H9 (cell line): ENCODE measurements at regions not wholly inside any gene's neighbourhood (a gene's known extent, or its start where the extent isn't known, plus 50 kb on each side); places are given as distances from the start of the nearest gene placed in this dataset.
A peak's percentile ranks its signal among the peaks of the same experiment; 100 is the strongest.

Experiments used
- DNase-seq: peaks from one replicate; pipeline ENCODE4 v3.0.0-alpha.2; 2017
- H2AFZ ChIP-seq: one replicate; pipeline ENCODE4 v1.6.1; 2013; ENCODE audit warnings: mild to moderate bottlenecking, low read length, control low read depth, moderate library complexity
- H2AK5ac ChIP-seq: 2 replicates; pipeline ENCODE4 v1.6.1; 2013; ENCODE audit warnings: low read length, control low read depth, mixed read lengths; ENCODE audit not compliant: insufficient read length
- H2BK120ac ChIP-seq: one replicate; pipeline ENCODE4 v1.6.1; 2013; ENCODE audit warnings: low read depth, mild to moderate bottlenecking, low read length, control low read depth, inconsistent platforms; ENCODE audit not compliant: poor library complexity, severe bottlenecking
- H2BK12ac ChIP-seq: 2 replicates; pipeline ENCODE4 v1.6.1; 2013; ENCODE audit warnings: low read length, control low read depth, mixed read lengths, low read depth; ENCODE audit not compliant: insufficient read length
- H2BK15ac ChIP-seq: 2 replicates; pipeline ENCODE4 v1.6.1; 2013; ENCODE audit warnings: low read depth, low read length, control low read depth
- H2BK20ac ChIP-seq: one replicate; pipeline ENCODE4 v1.6.1; 2013; ENCODE audit warnings: low read depth, mild to moderate bottlenecking, low read length, control low read depth, inconsistent platforms; ENCODE audit not compliant: poor library complexity, severe bottlenecking
- H2BK5ac ChIP-seq: 2 replicates; pipeline ENCODE4 v1.6.1; 2013; ENCODE audit warnings: low read length, control low read depth, mixed read lengths; ENCODE audit not compliant: insufficient read length
- H3K14ac ChIP-seq: 2 replicates; pipeline ENCODE4 v1.6.1; 2013; ENCODE audit warnings: low read length, control low read depth; ENCODE audit not compliant: insufficient read depth
- H3K18ac ChIP-seq: 2 replicates; pipeline ENCODE4 v1.6.1; 2013; ENCODE audit warnings: low read depth, mild to moderate bottlenecking, mixed read lengths, low read length, control low read depth; ENCODE audit not compliant: insufficient read length
- H3K23ac ChIP-seq: 2 replicates; pipeline ENCODE4 v1.6.1; 2013; ENCODE audit warnings: low read length, control low read depth, mixed read lengths, low read depth; ENCODE audit not compliant: insufficient read length
- H3K23me2 ChIP-seq: 2 replicates; pipeline ENCODE4 v1.6.1; 2013; ENCODE audit warnings: low read depth, mild to moderate bottlenecking, mixed read lengths, low read length, control low read depth; ENCODE audit not compliant: insufficient read length, poor library complexity, severe bottlenecking
- H3K27ac ChIP-seq: 2 replicates; pipeline ENCODE4 v1.5.1; 2013; ENCODE audit warnings: low read length, control low read depth, mixed read lengths, low read depth; ENCODE audit not compliant: insufficient read length
- H3K27me3 ChIP-seq: 2 replicates; pipeline ENCODE4 v1.6.1; 2013; ENCODE audit warnings: low read length, control low read depth, inconsistent platforms; ENCODE audit not compliant: insufficient read depth
- H3K4ac ChIP-seq: 2 replicates; pipeline ENCODE4 v1.6.1; 2013; ENCODE audit warnings: low read depth, mild to moderate bottlenecking, control low read depth, inconsistent platforms, low read length, moderate library complexity
- H3K4me1 ChIP-seq: 2 replicates; pipeline ENCODE4 v1.6.1; 2013; ENCODE audit warnings: low read length, control low read depth, inconsistent platforms; ENCODE audit not compliant: insufficient read depth
- H3K4me2 ChIP-seq: 2 replicates; pipeline ENCODE4 v1.6.1; 2013; ENCODE audit warnings: low read length, control low read depth, mixed read lengths; ENCODE audit not compliant: insufficient read length, insufficient read depth
- H3K56ac ChIP-seq: 2 replicates; pipeline ENCODE4 v1.6.1; 2013; ENCODE audit warnings: low read depth, mild to moderate bottlenecking, mixed read lengths, low read length, control low read depth; ENCODE audit not compliant: insufficient read length
- H3K79me1 ChIP-seq: 2 replicates; pipeline ENCODE4 v1.6.1; 2013; ENCODE audit warnings: low read depth, mild to moderate bottlenecking, moderate library complexity, low read length, control low read depth, inconsistent platforms; ENCODE audit not compliant: insufficient read depth, poor library complexity, severe bottlenecking
- H3K79me2 ChIP-seq: 2 replicates; pipeline ENCODE4 v1.6.1; 2013; ENCODE audit warnings: low read length, control low read depth, inconsistent platforms; ENCODE audit not compliant: insufficient read depth
- H3K9ac ChIP-seq: 2 replicates; pipeline ENCODE4 v1.6.1; 2013; ENCODE audit warnings: low read length, control low read depth, mixed read lengths; ENCODE audit not compliant: insufficient read length; ENCODE audit errors: extremely low read depth
- H3K9me3 ChIP-seq: one replicate; pipeline ENCODE4 v1.6.1; 2013; ENCODE audit warnings: low read depth, low read length, inconsistent platforms; ENCODE audit not compliant: control insufficient read depth
- H3T11ph ChIP-seq: one replicate; pipeline ENCODE4 v1.6.1; 2013; ENCODE audit warnings: mild to moderate bottlenecking, low read length, control low read depth, inconsistent platforms
- H4K20me1 ChIP-seq: one replicate; pipeline ENCODE4 v1.6.1; 2013; ENCODE audit not compliant: control insufficient read depth, insufficient read length, insufficient read depth
- H4K5ac ChIP-seq: 2 replicates; pipeline ENCODE4 v1.6.1; 2013; ENCODE audit warnings: low read depth, mild to moderate bottlenecking, mixed read lengths, low read length, control low read depth; ENCODE audit not compliant: insufficient read length
- H4K8ac ChIP-seq: replicated peaks from 2 replicates; pipeline ENCODE4 v1.6.1; 2013; ENCODE audit warnings: low read length, control low read depth, mixed read lengths, low read depth; ENCODE audit not compliant: insufficient read length
- H4K91ac ChIP-seq: 2 replicates; pipeline ENCODE4 v1.6.1; 2013; ENCODE audit warnings: low read depth, mild to moderate bottlenecking, moderate library complexity, mixed read lengths, low read length, control low read depth; ENCODE audit not compliant: insufficient read length
- H3K27ac Mint-ChIP-seq, 3 experiments: 2 replicates in 2 of 3; 3 replicates in 1 of 3; pipeline ENCODE4 v1.8.0; 2020 to 2021; ENCODE audit warnings: mixed read lengths in 3 of 3, mild to moderate bottlenecking in 1 of 3, moderate library complexity in 1 of 3
- H3K27me3 Mint-ChIP-seq: 2 replicates; pipeline ENCODE4 v1.8.0; 2021; ENCODE audit warnings: low read depth, mild to moderate bottlenecking, moderate library complexity, mixed read lengths
- H3K36me3 Mint-ChIP-seq, 3 experiments: 2 replicates in 2 of 3; 3 replicates in 1 of 3; pipeline ENCODE4 v1.8.0; 2020 to 2021; ENCODE audit warnings: low read depth in 3 of 3, mixed read lengths in 3 of 3; ENCODE audit not compliant: insufficient read depth in 1 of 3
- H3K4me1 Mint-ChIP-seq, 2 experiments: 2 replicates each; pipeline ENCODE4 v1.8.0; 2020; ENCODE audit warnings: mixed read lengths in 2 of 2
- H3K4me3 Mint-ChIP-seq, 2 experiments: 2 replicates in 1 of 2; 3 replicates in 1 of 2; pipeline ENCODE4 v1.8.0; 2020 to 2021; ENCODE audit warnings: mild to moderate bottlenecking in 2 of 2, mixed read lengths in 2 of 2, moderate library complexity in 1 of 2
- H3K9me3 Mint-ChIP-seq, 2 experiments: 2 replicates in 1 of 2; 3 replicates in 1 of 2; pipeline ENCODE4 v1.8.0; 2020; ENCODE audit warnings: mild to moderate bottlenecking in 2 of 2, mixed read lengths in 2 of 2, moderate library complexity in 1 of 2
- CTCF ChIP-seq: fragments of 200-600 bp; sonication (generic); conservative IDR thresholded peaks from 3 replicates; pipeline ENCODE4 v1.8.0; 2021; ENCODE audit warnings: antibody characterized with exemption, mild to moderate bottlenecking
- WGBS: extraction: QIAGEN DNeasy Blood & Tissue Kit; methylation state at CpG from one replicate; pipeline ENCODE4 v1.1.7; 2013; ENCODE audit warnings: missing lambda C conversion rate, low lambda C conversion rate, mixed read lengths; ENCODE audit not compliant: insufficient read length; ENCODE audit errors: extremely low coverage; 5-methylcytosine and 5-hydroxymethylcytosine counted together

- peak; percentile 67 for DNase-seq
- H3K4me1 Mint-ChIP-seq = peaks cover 0 to 6% of the 10 kb centered on the region in 2 experiments; a peak in 2 of 4 replicates
- Histone ChIP-seq H2AFZ (no peak overlapping the region), H3K27me3 (no peaks in the 10 kb centered on the region), H2BK15ac (no peak overlapping the region), H3K79me1 (no peaks in the 10 kb centered on the region), H2BK5ac (no peak overlapping the region), H4K91ac (no peak overlapping the region), H3K14ac (no peak overlapping the region), H4K5ac (no peak overlapping the region), H3K56ac (no peak overlapping the region), H3K23ac (no peak overlapping the region), H2BK20ac (no peak overlapping the region), H3K79me2 (no peaks in the 10 kb centered on the region), H3K9ac (no peak overlapping the region), H4K8ac (no peak overlapping the region), H3T11ph (no peak overlapping the region), H3K4me2 (no peak overlapping the region), H3K27ac (no peak overlapping the region), H3K4me1 (no peaks in the 10 kb centered on the region; the same call in 1 of the 2 replicates), H2BK120ac (no peak overlapping the region), H3K18ac (no peak overlapping the region), H3K9me3 (no peaks in the 10 kb centered on the region), H2AK5ac (no peak overlapping the region), H2BK12ac (no peak overlapping the region), H3K23me2 (no peaks in the 10 kb centered on the region), H3K4ac (no peak overlapping the region), H4K20me1 (no peaks in the 10 kb centered on the region)
- no peak overlapping the region for H3K4me3 Mint-ChIP-seq
- H3K36me3 Mint-ChIP-seq = peaks cover 3 to 12% (median 4%) of the 10 kb centered on the region in 3 experiments; a peak in 5 of 7 replicates
- peaks cover 5% of the 10 kb centered on the region for H3K27me3 Mint-ChIP-seq
- peaks cover 11 to 29% of the 10 kb centered on the region in 2 experiments; a peak in 4 of 5 replicates for H3K9me3 Mint-ChIP-seq
- H3K27ac Mint-ChIP-seq = no peak overlapping the region
- TF ChIP-seq CTCF = peak; percentile 65
- no CpG with 5 or more reads among the region's 6 CpGs for WGBS
These were observed 83.5 kb upstream of the RAB12 start for GRCh38 chr18:8525692-8526091.
